AG09309 (cell line): ENCODE measurements at regions not wholly inside any gene's neighbourhood (a gene's known extent, or its start where the extent isn't known, plus 50 kb on each side); places are given as distances from the start of the nearest gene placed in this dataset.

Experiments used
- DNase-seq: peaks from one replicate; pipeline ENCODE4 v3.0.0-alpha.2; 2010; ENCODE audit warnings: low read depth
- H3K4me3 ChIP-seq: 2 replicates; pipeline ENCODE4 v1.5.1; 2011; ENCODE audit warnings: mild to moderate bottlenecking, low read depth, low read length, moderate library complexity; ENCODE audit not compliant: control insufficient read depth
- CTCF ChIP-seq: IDR thresholded peaks from 2 replicates; pipeline ENCODE4 v1.5.1; 2011; ENCODE audit warnings: mild to moderate bottlenecking, low read depth, low read length, inconsistent platforms; ENCODE audit not compliant: insufficient read depth, control insufficient read depth; ENCODE audit errors: missing control alignments

DNA sequence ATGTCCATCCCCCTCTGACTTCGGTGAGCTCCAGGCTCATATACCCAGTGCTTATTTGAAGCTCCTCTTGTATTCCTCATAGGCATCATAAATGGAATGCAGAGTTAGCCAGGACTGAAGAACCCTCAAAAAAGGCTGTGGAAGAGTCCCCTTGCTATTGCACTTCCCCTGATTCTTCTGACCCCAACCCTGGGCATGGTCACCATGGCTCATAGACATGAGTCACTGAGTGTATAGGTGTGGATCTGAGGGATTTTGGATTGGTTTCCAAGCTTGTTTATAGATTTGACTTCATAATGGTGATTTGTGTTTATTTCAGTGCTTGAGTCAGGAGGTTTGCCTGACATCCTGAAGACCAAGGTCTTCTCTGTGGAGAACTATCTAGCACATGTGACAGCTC, 98.4 kb upstream of the SLC38A2 start:
- TF ChIP-seq CTCF = no peak
- DNase-seq = no peak

GRCh38 chr12:46470036-46470627, 97.6 kb upstream of the SLC38A2 start:
- no peak for DNase-seq
- TF ChIP-seq CTCF = no peak
- H3K4me3 ChIP-seq = no peak overlapping the region

More for the DNA sequence above, 98.4 kb upstream of the SLC38A2 start:
- H3K4me3 ChIP-seq = no peak overlapping the region

GRCh38 chr12:46468813-46469212, 96.2 kb upstream of the SLC38A2 start:
- no peak overlapping the region for H3K4me3 ChIP-seq
- DNase-seq = no peak
- TF ChIP-seq CTCF = no peak

DNA sequence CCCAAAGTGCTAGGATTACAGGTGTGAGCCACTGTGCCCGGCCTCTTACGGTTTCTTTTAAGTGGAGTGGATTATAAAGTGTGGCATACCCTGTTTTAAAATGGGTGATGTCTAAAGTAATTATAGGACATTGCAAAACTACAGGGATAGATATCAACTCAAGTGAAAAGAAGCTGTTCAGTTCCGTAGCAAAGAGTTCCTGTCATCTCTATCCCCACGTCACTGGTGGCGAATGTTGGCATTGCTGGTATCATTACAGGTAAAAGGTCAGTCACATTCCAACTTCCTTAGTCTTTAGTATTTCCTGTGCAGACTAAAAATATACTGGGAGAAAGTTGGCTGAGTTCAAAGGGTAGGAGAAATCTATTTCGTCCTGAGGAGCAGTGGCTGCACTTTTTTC, 95.6 kb upstream of the SLC38A2 start:
- H3K4me3 ChIP-seq = no peak overlapping the region
- TF ChIP-seq CTCF = no peak
- DNase-seq = no peak

- TF ChIP-seq CTCF = no peak
Observed at GRCh38 chr12:46465307-46465706, 92.7 kb upstream of the SLC38A2 start.

DNA sequence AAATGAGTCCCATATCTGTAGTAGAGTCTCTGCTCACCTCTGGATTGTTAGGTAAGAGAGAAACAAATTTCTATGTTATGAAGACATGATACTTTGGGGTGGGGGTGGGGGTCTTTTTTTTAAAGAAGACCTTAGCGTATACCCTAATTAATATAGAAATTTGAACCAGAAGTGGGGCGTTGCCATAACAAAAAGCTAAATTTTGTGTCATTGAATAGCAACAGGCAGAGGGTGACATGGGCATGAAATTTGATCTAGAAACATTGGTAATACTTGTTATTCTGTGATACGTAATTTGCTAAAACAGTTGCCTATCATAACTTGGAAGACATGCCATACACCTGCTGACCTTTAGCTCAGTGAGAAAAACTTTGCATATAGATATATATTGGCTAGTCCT, 92.3 kb upstream of the SLC38A2 start:
- no peak for TF ChIP-seq CTCF

More at GRCh38 chr12:46465307-46465706, 92.7 kb upstream of the SLC38A2 start:
- no peak overlapping the region for H3K4me3 ChIP-seq
- DNase-seq = no peak

DNA sequence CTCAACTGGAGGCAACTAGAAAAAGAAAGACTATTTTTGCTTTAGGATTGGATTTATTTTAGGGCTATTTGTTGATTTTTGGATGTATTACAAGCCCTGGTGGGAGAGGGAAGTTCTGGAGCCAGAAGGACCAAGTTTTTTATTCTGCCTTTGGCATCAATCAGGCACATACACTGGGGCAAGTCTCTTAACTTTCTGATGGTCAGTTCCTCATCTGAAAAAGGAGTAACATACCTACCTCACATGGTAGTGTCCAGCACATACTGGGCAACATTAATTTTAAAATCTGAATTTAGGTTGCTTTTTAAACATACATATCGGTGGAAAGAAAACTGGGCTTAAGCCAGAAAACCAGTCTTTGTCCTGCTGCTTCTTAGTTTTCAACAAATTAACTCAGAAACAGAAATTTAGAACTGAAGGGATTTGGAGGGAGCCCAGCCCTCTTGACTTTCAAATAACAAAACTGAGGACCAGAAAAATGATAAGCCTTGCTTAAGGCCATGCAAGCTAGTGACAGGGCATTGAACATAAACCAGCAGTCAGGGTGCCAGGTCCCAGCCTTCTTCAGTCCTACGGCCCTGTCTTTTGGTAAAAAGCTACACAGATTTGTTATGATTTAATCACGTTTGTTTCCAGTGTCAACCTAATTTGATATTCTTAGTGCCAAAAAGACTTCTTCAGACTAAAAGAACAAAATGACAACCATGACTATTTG, 90.2 kb upstream of the SLC38A2 start:
- no peak for TF ChIP-seq CTCF
- H3K4me3 ChIP-seq = no peak overlapping the region
- DNase-seq = no peak

More for the DNA sequence above, 92.3 kb upstream of the SLC38A2 start:
- no peak overlapping the region for H3K4me3 ChIP-seq
- DNase-seq = no peak
